Spleen (tissue), 11 donors: ENCODE measurements at regions not wholly inside any gene's neighbourhood (a gene's known extent, or its start where the extent isn't known, plus 50 kb on each side); places are given as distances from the start of the nearest gene placed in this dataset.

Experiments
- DNase-seq: peaks from one replicate; pipeline ENCODE4 v3.0.0-alpha.2; 2020
- H3K27ac ChIP-seq, 8 donors: fragments of 200-600 bp; sonication (generic) in 7 of 8; 1 replicate in 4 of 8; 2 replicates in 4 of 8; pipeline versions ENCODE4 v1.5.0 to v1.8.0; 2016 to 2021; ENCODE audit warnings: inconsistent platforms in 4 of 8, mild to moderate bottlenecking in 4 of 8, moderate library complexity in 1 of 8
- H3K27me3 ChIP-seq, 7 donors: fragments of 200-600 bp; sonication (generic) in 6 of 7; replicated peaks in 1 of 7; 1 replicate in 4 of 7; 2 replicates in 3 of 7; pipeline versions ENCODE4 v1.5.0 to v1.8.0; 2016 to 2021; ENCODE audit warnings: inconsistent platforms in 3 of 7, mild to moderate bottlenecking in 1 of 7
- H3K36me3 ChIP-seq, 6 donors: fragments of 200-600 bp; sonication (generic) in 5 of 6; 1 replicate in 4 of 6; 2 replicates in 2 of 6; pipeline versions ENCODE4 v1.5.0 to v1.8.0; 2016 to 2021; ENCODE audit warnings: inconsistent platforms in 2 of 6
- H3K4me1 ChIP-seq, 6 donors: fragments of 200-600 bp; sonication (generic) in 5 of 6; 1 replicate in 3 of 6; 2 replicates in 3 of 6; pipeline versions ENCODE4 v1.5.0 to v1.8.0; 2016 to 2021; ENCODE audit warnings: inconsistent platforms in 3 of 6
- H3K4me3 ChIP-seq, 8 donors: fragments of 200-600 bp; sonication (generic) in 7 of 8; 1 replicate in 4 of 8; 2 replicates in 4 of 8; pipeline versions ENCODE4 v1.5.0 to v1.8.0; 2016 to 2021; ENCODE audit warnings: inconsistent platforms in 4 of 8, mild to moderate bottlenecking in 4 of 8, moderate library complexity in 2 of 8
- H3K9me3 ChIP-seq, 8 donors: fragments of 200-600 bp; sonication (generic) in 7 of 8; 1 replicate in 4 of 8; 2 replicates in 4 of 8; pipeline versions ENCODE4 v1.5.0 to v1.8.0; 2016 to 2021; ENCODE audit warnings: inconsistent platforms in 4 of 8
- POLR2A ChIP-seq, 3 donors: fragments of 450-650 bp; IDR thresholded peaks; one replicate each; pipeline ENCODE4 v1.5.1; 2017; ENCODE audit warnings: antibody characterized with exemption in 3 of 3, mild to moderate bottlenecking in 1 of 3
- POLR2AphosphoS5 ChIP-seq, 3 donors: sonication (generic); formaldehyde crosslinking; IDR thresholded peaks; one replicate each; pipeline ENCODE4 v1.5.1; 2017; ENCODE audit warnings: antibody characterized with exemption in 3 of 3
- WGBS, 5 donors: extraction: QIAGEN DNeasy Blood & Tissue Kit in 3 of 5; methylation state at CpG; one replicate each; pipeline versions ENCODE4 v1.1.5 to v1.1.7; 2013 to 2018; 5-methylcytosine and 5-hydroxymethylcytosine counted together
- intact Hi-C: fragments of 100-400 bp; cut with DNase I; formaldehyde crosslinking; loops from one replicate; pipeline ENCODE4 v1.15.0; 2023; ENCODE audit warnings: low total_unique reads
- TF ChIP-seq, protein P1 (sequence below), 11 experiments: fragments of 200-600 bp in 7 of 11; fragments of 450-650 bp in 4 of 11; sonication (generic) in 4 of 11; IDR thresholded peaks in 8 of 11; conservative IDR thresholded peaks in 3 of 11; 1 replicate in 7 of 11; 2 replicates in 4 of 11; pipeline versions ENCODE4 v1.4.0 to v1.8.0; 2016 to 2021; ENCODE audit warnings: antibody characterized with exemption in 11 of 11, inconsistent platforms in 4 of 11, mild to moderate bottlenecking in 1 of 11
- donor health status: healthy with polysubstance abuse.
- donor health status: DM: no; HTN: no; CAD: no; lungs with moderate emphysema.
- donor health status: DM: no; HTN: no; CAD: no.
- donor health status: Bipolar disorder and iron deficiency.
- donor health status: healthy.
- donor health status: DM: no; HTN: no; CAD: no.
- donor health status: DM: yes; HTN: yes; CAD: no.

DNA sequence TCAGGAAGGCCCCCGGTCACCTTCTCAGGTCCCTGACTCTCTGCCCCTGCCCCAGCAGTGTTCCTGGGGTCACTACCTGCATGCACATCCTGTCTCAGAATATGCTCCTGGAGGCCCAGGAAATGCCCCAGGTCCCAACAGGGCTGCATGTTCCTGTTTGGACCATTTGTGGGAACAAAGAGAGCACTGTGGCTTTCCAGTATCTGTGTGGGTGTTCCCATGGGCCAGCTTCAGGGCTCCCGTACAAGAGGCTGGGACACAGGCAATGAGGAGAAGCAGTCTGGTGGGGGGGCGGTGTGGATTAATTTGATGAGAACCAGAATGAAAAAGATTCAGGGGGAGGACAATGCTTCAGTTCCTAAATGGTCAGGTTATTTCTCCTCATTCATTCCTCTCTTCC lies 61.5 kb upstream of the GGTLC1 start:
- H3K27ac ChIP-seq, result no peak overlapping the region
- no peaks in the 10 kb centered on the region for H3K36me3 ChIP-seq
- H3K4me1 ChIP-seq, result peaks cover 0 to 12% (median 4%) of the 10 kb centered on the region in 6 donors
- peaks cover 0 to 6% (median 0%) of the 10 kb centered on the region in 7 donors for H3K27me3 ChIP-seq
- no peak for TF ChIP-seq POLR2AphosphoS5 (IDR thresholded peaks at IDR 0.05)
- TF ChIP-seq POLR2A (IDR thresholded peaks at IDR 0.05), result no peak
- TF ChIP-seq, protein P1, sequence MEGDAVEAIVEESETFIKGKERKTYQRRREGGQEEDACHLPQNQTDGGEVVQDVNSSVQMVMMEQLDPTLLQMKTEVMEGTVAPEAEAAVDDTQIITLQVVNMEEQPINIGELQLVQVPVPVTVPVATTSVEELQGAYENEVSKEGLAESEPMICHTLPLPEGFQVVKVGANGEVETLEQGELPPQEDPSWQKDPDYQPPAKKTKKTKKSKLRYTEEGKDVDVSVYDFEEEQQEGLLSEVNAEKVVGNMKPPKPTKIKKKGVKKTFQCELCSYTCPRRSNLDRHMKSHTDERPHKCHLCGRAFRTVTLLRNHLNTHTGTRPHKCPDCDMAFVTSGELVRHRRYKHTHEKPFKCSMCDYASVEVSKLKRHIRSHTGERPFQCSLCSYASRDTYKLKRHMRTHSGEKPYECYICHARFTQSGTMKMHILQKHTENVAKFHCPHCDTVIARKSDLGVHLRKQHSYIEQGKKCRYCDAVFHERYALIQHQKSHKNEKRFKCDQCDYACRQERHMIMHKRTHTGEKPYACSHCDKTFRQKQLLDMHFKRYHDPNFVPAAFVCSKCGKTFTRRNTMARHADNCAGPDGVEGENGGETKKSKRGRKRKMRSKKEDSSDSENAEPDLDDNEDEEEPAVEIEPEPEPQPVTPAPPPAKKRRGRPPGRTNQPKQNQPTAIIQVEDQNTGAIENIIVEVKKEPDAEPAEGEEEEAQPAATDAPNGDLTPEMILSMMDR (IDR thresholded peaks at IDR 0.05 in 8 of 11, conservative IDR thresholded peaks at IDR 0.05 in 3 of 11), result no peak
- WGBS, 5 donors, result 60 to 89% (median 83%) methylated on average over 3 of the region's 3 CpGs
- no peak for DNase-seq
- H3K4me3 ChIP-seq, result no peak overlapping the region
- intact Hi-C loops, result no loop called here
- no peaks in the 10 kb centered on the region for H3K9me3 ChIP-seq

DNA sequence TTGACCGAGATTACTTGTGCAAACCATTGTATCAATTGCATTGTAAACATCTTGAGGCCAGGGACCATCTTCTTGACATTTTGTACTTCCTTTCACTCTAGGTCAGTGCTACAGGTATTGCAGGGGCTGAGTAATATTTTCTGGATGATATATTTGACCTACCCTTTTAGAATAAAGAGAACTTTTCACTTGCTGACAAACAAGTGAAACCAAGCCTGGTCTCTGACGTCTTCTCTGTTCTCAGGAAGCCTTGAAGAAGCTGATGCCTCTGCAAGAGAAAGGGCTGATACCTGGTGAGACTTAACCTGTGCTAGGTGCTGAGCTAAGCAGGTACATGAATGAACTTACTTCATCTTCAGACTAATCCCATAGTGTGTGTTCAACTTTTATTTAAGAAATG lies 60.5 kb upstream of the GGTLC1 start:
- TF ChIP-seq POLR2A (IDR thresholded peaks at IDR 0.05) (no peak), POLR2AphosphoS5 (IDR thresholded peaks at IDR 0.05) (no peak)
- TF ChIP-seq, protein P1 (IDR thresholded peaks at IDR 0.05 in 8 of 11, conservative IDR thresholded peaks at IDR 0.05 in 3 of 11), result no peak
- DNase-seq, result no peak
- H3K36me3 ChIP-seq, result no peaks in the 10 kb centered on the region

DNA sequence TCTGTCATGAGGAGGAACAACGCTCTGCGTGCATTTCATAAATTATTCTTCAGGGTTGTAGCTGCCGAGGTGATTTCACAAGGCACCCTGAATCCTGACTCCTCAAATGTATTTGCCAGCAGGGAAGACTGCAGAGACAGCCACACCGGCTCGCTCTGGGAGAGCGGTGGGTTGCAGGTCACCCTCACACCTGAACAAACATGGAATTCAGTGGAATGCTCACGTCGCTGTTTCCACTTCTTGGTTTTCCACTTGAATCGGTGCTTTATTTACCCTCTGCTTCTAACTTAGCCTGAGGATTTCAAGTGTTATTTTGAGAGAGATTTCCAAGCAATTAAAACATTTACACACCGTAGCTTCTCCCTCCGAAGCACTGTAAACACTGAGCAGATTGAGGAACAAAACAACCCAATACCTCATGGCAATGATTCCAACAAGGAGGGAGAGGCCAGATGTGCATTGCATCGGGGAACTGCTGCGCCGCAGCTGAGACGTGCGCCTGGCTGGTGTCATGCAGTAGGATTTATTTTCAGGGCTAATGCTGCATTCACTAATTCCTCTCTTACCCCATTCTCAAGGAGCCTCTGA lies 59.5 kb upstream of the GGTLC1 start:
- Histone ChIP-seq H3K4me1 (peaks cover 0 to 12% (median 4%) of the 10 kb centered on the region in 6 donors), H3K27ac (no peak overlapping the region), H3K9me3 (no peaks in the 10 kb centered on the region), H3K4me3 (no peak overlapping the region), H3K27me3 (peaks cover 0 to 6% (median 0%) of the 10 kb centered on the region in 7 donors), H3K36me3 (no peaks in the 10 kb centered on the region)
- intact Hi-C loops, result no loop called here
- 91 to 97% (median 94%) methylated on average over 15 to 16 of the region's 16 CpGs for WGBS, 5 donors
- TF ChIP-seq POLR2A (IDR thresholded peaks at IDR 0.05), result no peak
- TF ChIP-seq, protein P1 (IDR thresholded peaks at IDR 0.05 in 8 of 11, conservative IDR thresholded peaks at IDR 0.05 in 3 of 11), result no peak
- TF ChIP-seq POLR2AphosphoS5 (IDR thresholded peaks at IDR 0.05), result no peak
- DNase-seq, result no peak

More for the DNA sequence above, 60.5 kb upstream of the GGTLC1 start:
- H3K27ac ChIP-seq, result no peak overlapping the region
- H3K4me3 ChIP-seq, result no peak overlapping the region
- 75 to 91% (median 78%) methylated on average over 2 of the region's 2 CpGs for WGBS, 5 donors
- H3K4me1 ChIP-seq, result peaks cover 0 to 12% (median 4%) of the 10 kb centered on the region in 6 donors
- intact Hi-C loops, result no loop called here
- no peaks in the 10 kb centered on the region for H3K9me3 ChIP-seq
- H3K27me3 ChIP-seq, result peaks cover 0 to 6% (median 0%) of the 10 kb centered on the region in 7 donors

DNA sequence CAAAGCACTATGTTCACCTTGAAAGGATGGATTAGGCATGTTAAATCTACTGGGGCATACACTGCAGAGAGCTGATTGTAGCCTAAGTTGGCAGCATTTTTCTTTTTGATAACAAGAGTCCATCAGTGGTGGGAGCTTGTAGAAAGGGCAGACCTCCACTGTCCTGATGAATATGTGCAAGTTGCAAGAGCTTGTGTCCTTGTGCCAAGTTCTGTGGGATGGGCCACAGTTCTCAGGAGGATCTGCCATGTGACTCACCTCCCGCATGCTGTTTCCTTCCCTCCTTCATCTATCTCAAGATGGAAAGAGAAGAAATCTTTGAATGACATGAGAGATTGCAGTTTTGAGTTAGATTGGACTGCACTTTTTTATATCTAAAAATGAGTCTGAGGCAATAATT lies 58.3 kb upstream of the GGTLC1 start:
- Histone ChIP-seq H3K27ac (no peak overlapping the region), H3K27me3 (no peaks in the 10 kb centered on the region), H3K4me1 (peaks cover 0 to 12% (median 4%) of the 10 kb centered on the region in 6 donors), H3K4me3 (no peak overlapping the region), H3K36me3 (no peaks in the 10 kb centered on the region), H3K9me3 (no peaks in the 10 kb centered on the region)
- intact Hi-C loops, result no loop called here
- 59 to 80% (median 79%) methylated on average over 1 of the region's 1 CpG for WGBS, 5 donors
- TF ChIP-seq, protein P1 (IDR thresholded peaks at IDR 0.05 in 8 of 11, conservative IDR thresholded peaks at IDR 0.05 in 3 of 11), result no peak
- DNase-seq, result no peak
